GM23338 (cell line): ENCODE measurements at regions not wholly inside any gene's neighbourhood (a gene's known extent, or its start where the extent isn't known, plus 50 kb on each side); places are given as distances from the start of the nearest gene placed in this dataset.

Source experiments
- CREB1 ChIP-seq: fragments of 250-450 bp; sonication (Bioruptor Pico); IDR thresholded peaks from 2 replicates; pipeline ENCODE4 v1.5.0; 2020; ENCODE audit warnings: low read depth, mild to moderate bottlenecking, moderate library complexity
- EZH2 ChIP-seq: fragments of 200-600 bp; sonication (generic); IDR thresholded peaks from one replicate; pipeline ENCODE4 v1.8.0; 2017; ENCODE audit warnings: antibody characterized with exemption, mild to moderate bottlenecking, low read depth; ENCODE audit not compliant: unreplicated experiment
- EZH2phosphoT487 ChIP-seq: fragments of 200-600 bp; sonication (generic); IDR thresholded peaks from one replicate; pipeline ENCODE4 v1.8.1; 2018; ENCODE audit warnings: antibody characterized with exemption; ENCODE audit not compliant: unreplicated experiment
- JUNB ChIP-seq: IDR thresholded peaks from one replicate; pipeline ENCODE4 v1.6.1; 2016; ENCODE audit warnings: antibody characterized with exemption; ENCODE audit not compliant: unreplicated experiment
- NANOG ChIP-seq: IDR thresholded peaks from 2 replicates; pipeline ENCODE4 v1.6.1; 2016; ENCODE audit warnings: antibody characterized with exemption, borderline replicate concordance
- POLR2AphosphoS5 ChIP-seq: IDR thresholded peaks from 2 replicates; pipeline ENCODE4 v1.6.1; 2016; ENCODE audit warnings: antibody characterized with exemption, low read depth
- ZNF114 ChIP-seq: fragments of 250-450 bp; sonication (Bioruptor Pico); IDR thresholded peaks from 2 replicates; pipeline ENCODE4 v1.5.0; 2020; ENCODE audit warnings: mild to moderate bottlenecking, moderate library complexity
- ZNF331 ChIP-seq: fragments of 250-450 bp; sonication (Bioruptor Pico); IDR thresholded peaks from 2 replicates; pipeline ENCODE4 v1.5.0; 2020; ENCODE audit warnings: low read depth, mild to moderate bottlenecking, moderate library complexity
- TF ChIP-seq, protein P1 (sequence below), 2 experiments: fragments of 200-600 bp in 1 of 2; sonication (generic) in 1 of 2; conservative IDR thresholded peaks; 2 replicates each; pipeline versions ENCODE4 v1.5.1 to v1.6.1; 2016 to 2017; ENCODE audit warnings: antibody characterized with exemption in 2 of 2, low read depth in 2 of 2, mild to moderate bottlenecking in 2 of 2, moderate library complexity in 1 of 2
- TF ChIP-seq, protein P2 (sequence below): IDR thresholded peaks from one replicate; pipeline ENCODE4 v1.6.1; 2018; ENCODE audit warnings: antibody characterized with exemption; ENCODE audit not compliant: unreplicated experiment
- TF ChIP-seq, protein P3 (sequence below): IDR thresholded peaks from 2 replicates; pipeline ENCODE4 v1.6.1; 2016; ENCODE audit warnings: antibody characterized with exemption
- TF ChIP-seq, protein P4 (sequence below): fragments of 250-450 bp; sonication (Bioruptor Pico); IDR thresholded peaks from 2 replicates; pipeline ENCODE4 v1.5.0; 2020; ENCODE audit warnings: mild to moderate bottlenecking, moderate library complexity

DNA sequence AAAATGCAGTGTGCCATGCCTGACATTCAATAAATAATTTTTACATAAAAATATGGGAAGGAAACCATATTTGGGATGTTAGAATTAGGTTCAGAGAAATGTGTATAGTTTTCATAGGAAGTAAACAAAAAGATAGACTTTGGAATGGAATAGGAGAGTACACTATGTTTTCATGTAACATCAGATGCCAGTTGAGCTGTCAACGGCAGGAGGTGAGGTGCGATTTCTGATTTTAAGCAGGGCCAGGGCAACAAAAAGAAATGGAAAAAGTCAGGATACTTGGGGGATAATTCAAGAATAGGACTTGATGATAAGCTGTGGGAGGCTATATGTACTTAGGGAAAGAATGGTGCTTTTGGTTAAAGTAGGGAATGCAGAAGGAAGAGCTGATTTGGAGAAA is 639.5 kb downstream of the OTOL1 start:
- no peak for TF ChIP-seq EZH2
- TF ChIP-seq, protein P1, sequence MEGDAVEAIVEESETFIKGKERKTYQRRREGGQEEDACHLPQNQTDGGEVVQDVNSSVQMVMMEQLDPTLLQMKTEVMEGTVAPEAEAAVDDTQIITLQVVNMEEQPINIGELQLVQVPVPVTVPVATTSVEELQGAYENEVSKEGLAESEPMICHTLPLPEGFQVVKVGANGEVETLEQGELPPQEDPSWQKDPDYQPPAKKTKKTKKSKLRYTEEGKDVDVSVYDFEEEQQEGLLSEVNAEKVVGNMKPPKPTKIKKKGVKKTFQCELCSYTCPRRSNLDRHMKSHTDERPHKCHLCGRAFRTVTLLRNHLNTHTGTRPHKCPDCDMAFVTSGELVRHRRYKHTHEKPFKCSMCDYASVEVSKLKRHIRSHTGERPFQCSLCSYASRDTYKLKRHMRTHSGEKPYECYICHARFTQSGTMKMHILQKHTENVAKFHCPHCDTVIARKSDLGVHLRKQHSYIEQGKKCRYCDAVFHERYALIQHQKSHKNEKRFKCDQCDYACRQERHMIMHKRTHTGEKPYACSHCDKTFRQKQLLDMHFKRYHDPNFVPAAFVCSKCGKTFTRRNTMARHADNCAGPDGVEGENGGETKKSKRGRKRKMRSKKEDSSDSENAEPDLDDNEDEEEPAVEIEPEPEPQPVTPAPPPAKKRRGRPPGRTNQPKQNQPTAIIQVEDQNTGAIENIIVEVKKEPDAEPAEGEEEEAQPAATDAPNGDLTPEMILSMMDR (conservative IDR thresholded peaks at IDR 0.05; ENCODE audit: low read depth in 2 of 2), result no peak
- TF ChIP-seq JUNB, result no peak
- TF ChIP-seq POLR2AphosphoS5, result no peak
- TF ChIP-seq, protein P2, sequence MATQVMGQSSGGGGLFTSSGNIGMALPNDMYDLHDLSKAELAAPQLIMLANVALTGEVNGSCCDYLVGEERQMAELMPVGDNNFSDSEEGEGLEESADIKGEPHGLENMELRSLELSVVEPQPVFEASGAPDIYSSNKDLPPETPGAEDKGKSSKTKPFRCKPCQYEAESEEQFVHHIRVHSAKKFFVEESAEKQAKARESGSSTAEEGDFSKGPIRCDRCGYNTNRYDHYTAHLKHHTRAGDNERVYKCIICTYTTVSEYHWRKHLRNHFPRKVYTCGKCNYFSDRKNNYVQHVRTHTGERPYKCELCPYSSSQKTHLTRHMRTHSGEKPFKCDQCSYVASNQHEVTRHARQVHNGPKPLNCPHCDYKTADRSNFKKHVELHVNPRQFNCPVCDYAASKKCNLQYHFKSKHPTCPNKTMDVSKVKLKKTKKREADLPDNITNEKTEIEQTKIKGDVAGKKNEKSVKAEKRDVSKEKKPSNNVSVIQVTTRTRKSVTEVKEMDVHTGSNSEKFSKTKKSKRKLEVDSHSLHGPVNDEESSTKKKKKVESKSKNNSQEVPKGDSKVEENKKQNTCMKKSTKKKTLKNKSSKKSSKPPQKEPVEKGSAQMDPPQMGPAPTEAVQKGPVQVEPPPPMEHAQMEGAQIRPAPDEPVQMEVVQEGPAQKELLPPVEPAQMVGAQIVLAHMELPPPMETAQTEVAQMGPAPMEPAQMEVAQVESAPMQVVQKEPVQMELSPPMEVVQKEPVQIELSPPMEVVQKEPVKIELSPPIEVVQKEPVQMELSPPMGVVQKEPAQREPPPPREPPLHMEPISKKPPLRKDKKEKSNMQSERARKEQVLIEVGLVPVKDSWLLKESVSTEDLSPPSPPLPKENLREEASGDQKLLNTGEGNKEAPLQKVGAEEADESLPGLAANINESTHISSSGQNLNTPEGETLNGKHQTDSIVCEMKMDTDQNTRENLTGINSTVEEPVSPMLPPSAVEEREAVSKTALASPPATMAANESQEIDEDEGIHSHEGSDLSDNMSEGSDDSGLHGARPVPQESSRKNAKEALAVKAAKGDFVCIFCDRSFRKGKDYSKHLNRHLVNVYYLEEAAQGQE, result no peak
- TF ChIP-seq EZH2phosphoT487, result no peak
- TF ChIP-seq NANOG, result no peak
- no peak for TF ChIP-seq CREB1 (CRISPR knock-in tag)
- TF ChIP-seq ZNF331 (CRISPR knock-in tag), result no peak
- TF ChIP-seq, protein P3, sequence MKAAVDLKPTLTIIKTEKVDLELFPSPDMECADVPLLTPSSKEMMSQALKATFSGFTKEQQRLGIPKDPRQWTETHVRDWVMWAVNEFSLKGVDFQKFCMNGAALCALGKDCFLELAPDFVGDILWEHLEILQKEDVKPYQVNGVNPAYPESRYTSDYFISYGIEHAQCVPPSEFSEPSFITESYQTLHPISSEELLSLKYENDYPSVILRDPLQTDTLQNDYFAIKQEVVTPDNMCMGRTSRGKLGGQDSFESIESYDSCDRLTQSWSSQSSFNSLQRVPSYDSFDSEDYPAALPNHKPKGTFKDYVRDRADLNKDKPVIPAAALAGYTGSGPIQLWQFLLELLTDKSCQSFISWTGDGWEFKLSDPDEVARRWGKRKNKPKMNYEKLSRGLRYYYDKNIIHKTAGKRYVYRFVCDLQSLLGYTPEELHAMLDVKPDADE, result no peak
- TF ChIP-seq, protein P4, sequence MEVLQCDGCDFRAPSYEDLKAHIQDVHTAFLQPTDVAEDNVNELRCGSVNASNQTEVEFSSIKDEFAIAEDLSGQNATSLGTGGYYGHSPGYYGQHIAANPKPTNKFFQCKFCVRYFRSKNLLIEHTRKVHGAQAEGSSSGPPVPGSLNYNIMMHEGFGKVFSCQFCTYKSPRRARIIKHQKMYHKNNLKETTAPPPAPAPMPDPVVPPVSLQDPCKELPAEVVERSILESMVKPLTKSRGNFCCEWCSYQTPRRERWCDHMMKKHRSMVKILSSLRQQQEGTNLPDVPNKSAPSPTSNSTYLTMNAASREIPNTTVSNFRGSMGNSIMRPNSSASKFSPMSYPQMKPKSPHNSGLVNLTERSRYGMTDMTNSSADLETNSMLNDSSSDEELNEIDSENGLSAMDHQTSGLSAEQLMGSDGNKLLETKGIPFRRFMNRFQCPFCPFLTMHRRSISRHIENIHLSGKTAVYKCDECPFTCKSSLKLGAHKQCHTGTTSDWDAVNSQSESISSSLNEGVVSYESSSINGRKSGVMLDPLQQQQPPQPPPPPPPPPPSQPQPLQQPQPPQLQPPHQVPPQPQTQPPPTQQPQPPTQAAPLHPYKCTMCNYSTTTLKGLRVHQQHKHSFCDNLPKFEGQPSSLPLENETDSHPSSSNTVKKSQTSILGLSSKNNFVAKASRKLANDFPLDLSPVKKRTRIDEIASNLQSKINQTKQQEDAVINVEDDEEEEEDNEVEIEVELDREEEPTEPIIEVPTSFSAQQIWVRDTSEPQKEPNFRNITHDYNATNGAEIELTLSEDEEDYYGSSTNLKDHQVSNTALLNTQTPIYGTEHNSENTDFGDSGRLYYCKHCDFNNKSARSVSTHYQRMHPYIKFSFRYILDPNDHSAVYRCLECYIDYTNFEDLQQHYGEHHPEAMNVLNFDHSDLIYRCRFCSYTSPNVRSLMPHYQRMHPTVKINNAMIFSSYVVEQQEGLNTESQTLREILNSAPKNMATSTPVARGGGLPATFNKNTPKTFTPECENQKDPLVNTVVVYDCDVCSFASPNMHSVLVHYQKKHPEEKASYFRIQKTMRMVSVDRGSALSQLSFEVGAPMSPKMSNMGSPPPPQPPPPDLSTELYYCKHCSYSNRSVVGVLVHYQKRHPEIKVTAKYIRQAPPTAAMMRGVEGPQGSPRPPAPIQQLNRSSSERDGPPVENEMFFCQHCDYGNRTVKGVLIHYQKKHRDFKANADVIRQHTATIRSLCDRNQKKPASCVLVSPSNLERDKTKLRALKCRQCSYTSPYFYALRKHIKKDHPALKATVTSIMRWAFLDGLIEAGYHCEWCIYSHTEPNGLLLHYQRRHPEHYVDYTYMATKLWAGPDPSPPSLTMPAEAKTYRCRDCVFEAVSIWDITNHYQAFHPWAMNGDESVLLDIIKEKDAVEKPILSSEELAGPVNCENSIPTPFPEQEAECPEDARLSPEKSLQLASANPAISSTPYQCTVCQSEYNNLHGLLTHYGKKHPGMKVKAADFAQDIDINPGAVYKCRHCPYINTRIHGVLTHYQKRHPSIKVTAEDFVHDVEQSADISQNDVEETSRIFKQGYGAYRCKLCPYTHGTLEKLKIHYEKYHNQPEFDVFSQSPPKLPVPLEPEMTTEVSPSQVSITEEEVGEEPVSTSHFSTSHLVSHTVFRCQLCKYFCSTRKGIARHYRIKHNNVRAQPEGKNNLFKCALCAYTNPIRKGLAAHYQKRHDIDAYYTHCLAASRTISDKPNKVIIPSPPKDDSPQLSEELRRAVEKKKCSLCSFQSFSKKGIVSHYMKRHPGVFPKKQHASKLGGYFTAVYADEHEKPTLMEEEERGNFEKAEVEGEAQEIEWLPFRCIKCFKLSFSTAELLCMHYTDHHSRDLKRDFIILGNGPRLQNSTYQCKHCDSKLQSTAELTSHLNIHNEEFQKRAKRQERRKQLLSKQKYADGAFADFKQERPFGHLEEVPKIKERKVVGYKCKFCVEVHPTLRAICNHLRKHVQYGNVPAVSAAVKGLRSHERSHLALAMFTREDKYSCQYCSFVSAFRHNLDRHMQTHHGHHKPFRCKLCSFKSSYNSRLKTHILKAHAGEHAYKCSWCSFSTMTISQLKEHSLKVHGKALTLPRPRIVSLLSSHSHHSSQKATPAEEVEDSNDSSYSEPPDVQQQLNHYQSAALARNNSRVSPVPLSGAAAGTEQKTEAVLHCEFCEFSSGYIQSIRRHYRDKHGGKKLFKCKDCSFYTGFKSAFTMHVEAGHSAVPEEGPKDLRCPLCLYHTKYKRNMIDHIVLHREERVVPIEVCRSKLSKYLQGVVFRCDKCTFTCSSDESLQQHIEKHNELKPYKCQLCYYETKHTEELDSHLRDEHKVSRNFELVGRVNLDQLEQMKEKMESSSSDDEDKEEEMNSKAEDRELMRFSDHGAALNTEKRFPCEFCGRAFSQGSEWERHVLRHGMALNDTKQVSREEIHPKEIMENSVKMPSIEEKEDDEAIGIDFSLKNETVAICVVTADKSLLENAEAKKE, result no peak
- no peak for TF ChIP-seq ZNF114
